GM10847 (cell line): ENCODE measurements at regions not wholly inside any gene's neighbourhood (a gene's known extent, or its start where the extent isn't known, plus 50 kb on each side); places are given as distances from the start of the nearest gene placed in this dataset.

ENCODE experiments used
- POLR2A ChIP-seq: IDR thresholded peaks from 2 replicates; pipeline ENCODE4 v1.6.1; 2011; ENCODE audit not compliant: insufficient read length; ENCODE audit errors: extremely low read depth

DNA sequence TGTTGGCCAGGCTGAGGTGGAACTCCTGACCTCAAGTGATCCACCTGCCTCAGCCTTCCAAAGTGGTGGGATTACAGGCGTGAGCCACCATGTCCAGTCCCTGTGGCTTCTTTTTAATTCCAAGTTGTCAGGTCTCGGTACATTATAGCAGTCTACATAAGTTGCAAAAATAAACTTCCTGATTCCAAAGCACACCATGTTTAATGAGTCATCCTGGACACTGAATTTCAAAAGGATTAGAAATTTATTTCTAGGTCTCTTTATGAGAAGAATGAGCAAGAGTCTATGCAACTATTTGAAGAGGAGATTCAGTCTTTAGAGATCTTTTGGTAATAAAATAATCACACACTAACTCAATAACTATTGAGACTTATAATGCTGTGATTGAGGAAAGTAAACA is 63.9 kb upstream of the MCHR2 start:
- TF ChIP-seq POLR2A: no peak

DNA sequence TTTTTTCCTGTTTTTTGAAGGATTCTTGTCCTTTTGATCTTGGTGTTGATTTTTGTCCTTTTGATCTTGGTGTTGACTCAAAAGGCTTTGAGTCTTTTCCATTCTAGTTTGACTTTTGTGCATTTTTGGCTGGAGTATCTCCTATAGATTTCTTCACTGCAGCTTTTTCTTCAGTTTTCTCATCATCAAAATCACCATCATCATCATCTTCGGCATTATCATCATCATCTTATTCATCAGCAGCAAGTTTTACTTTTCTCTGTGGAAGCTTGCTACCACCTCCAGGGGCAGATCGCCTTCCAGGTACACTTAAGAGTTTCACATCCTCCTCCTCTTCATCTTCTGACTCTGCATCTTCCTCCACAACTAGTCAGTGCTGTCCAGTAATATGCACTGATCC is 56.5 kb upstream of the MCHR2 start:
- no peak for TF ChIP-seq POLR2A
